AG08395 (cell line): ENCODE measurements at regions not wholly inside any gene's neighbourhood (a gene's known extent, or its start where the extent isn't known, plus 50 kb on each side); places are given as distances from the start of the nearest gene placed in this dataset.
"Not testable (repeated sequence)": the region's sequence is repeated elsewhere in the genome, so short reads cannot be mapped to it uniquely, and the experiment has no call there.

Experiments used
- DNase-seq: peaks from one replicate; pipeline ENCODE4 v3.0.0; 2012; ENCODE audit warnings: mixed read lengths, low spot score

- no peak for DNase-seq
These were observed 133.4 kb downstream of the SLC25A46 start for GRCh38 chr5:110872200-110872599.

DNA sequence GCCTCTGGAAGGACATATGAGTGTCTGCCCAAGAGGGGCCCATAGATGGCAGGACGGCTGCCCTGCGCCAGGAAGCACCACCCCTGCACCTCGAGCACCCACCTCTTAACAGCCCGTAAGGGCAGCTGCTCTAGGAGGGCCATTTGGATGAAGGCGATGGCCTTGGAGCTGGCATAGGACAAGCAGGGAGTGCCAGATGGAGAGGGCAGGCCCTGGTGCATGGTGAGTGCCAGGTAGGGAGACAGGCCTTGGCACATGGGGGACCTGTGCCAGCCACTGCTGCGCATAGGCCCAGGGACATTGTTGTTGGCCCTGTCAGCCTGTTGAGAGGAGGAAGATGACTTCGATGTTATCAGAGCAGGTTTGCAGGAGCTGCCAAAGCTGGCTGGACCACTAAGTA lies 134.2 kb downstream of the SLC25A46 start:
- DNase-seq: no peak

DNA sequence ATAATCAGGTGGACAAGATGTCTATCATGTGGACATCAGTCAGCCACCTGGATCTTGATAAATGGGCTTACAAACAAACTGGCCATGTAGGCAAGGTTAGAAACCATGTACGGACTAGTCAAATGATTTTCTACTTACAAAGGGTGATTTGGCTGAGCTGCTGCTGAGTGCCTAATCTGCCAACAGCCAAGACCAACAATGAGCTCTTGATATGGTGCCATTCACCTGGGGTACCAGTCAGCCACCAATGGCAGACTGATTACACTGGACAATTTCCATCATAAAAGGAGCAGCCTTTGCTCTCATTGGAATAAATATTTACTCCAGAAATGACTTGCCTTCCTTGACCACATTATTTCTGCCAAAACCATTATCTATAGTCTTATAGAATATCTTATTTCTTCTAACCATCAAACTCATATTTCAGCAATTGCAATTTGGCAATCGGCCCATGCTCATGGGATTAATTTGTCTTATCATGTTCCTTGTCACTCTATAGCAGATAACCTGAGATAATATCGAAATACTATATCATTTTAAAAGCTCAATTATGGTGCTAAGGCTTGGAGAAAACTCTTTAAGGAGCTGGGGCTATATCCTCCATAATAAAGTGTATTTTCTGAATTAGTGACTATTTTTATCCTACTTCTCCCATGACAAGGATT lies 135.1 kb downstream of the SLC25A46 start:
- no peak for DNase-seq

GRCh38 chr5:110875115-110875514 lies 136.3 kb downstream of the SLC25A46 start:
- DNase-seq: not testable (repeated sequence)

DNA sequence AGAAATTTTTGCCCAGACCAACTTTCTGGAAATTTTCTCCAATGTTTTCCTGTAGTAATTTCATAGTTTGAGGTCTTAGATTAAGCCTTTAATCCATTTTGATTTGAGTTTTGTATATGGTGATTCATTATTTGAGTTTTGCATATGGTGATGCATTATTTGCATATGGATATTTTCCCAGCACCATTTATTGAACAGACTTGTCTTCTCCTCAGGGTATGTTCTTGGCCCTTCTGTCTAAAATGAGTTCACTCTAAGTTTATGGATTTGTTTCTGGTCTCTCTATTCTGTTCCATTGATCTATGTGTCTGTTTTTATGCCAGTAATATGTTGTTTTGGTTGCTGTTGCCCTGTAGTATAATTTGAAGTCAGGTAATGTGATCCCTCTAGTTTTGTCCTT lies 139.3 kb downstream of the SLC25A46 start:
- DNase-seq: no peak

DNA sequence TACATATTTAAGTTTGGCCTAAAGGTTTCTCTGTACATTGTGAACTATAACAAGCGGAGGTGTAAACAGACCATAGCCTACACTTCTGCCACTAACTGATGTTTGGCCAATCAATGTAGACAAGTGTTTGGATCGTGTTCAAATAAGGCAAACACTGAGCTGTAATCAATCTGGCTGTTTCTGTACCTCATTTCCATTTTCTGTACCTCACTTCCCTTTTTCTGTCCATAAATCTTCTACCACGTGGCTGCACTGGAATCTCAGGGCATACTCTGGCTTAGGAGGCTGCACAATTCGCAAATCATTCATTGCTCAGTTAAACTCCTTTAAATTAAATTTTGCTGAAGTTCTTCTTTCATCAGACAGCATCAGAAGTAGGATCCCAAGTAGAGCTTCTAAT lies 140.9 kb downstream of the SLC25A46 start:
- DNase-seq: no peak

DNA sequence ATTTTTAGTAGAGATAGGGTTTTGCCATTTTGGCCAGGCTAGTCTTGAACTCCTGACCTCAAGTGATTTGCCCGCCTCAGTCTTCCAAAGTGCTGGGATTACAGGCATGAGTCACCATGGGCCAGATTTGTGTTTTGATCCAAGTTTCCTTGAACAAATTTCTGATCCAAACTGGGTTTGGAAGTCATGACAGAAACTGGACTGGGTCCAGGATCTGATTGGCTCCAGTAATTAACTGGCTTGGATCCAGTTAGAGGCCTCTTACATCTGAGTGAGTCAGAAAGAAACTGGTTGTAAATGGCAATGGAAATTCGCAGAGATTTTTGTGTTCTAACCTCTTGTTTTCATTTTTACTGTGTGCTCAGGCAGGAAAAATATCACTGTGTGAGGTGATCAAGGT lies 141.6 kb downstream of the SLC25A46 start:
- DNase-seq: peak; percentile 19

DNA sequence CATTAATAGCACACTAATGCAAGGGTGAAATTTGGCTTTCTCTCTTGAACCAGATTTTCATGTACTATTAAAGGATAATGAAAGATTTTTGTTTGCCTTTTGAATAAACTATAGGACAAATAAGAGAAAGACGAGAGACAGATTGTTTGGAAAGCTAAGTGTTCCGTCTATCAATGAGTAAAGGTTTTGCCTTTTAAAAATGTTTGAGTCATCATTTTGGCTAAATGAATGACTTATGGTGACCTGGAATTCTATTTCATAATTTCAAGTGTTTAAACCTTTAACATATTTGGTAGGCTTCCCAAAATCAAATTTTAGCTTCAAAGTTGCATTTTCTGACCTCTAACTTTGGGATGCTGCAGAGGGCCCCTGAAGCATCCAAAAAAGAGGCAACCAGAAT lies 145.2 kb downstream of the SLC25A46 start:
- DNase-seq: no peak

GRCh38 chr5:110887170-110887569 lies 148.4 kb downstream of the SLC25A46 start:
- DNase-seq: not testable (repeated sequence)

DNA sequence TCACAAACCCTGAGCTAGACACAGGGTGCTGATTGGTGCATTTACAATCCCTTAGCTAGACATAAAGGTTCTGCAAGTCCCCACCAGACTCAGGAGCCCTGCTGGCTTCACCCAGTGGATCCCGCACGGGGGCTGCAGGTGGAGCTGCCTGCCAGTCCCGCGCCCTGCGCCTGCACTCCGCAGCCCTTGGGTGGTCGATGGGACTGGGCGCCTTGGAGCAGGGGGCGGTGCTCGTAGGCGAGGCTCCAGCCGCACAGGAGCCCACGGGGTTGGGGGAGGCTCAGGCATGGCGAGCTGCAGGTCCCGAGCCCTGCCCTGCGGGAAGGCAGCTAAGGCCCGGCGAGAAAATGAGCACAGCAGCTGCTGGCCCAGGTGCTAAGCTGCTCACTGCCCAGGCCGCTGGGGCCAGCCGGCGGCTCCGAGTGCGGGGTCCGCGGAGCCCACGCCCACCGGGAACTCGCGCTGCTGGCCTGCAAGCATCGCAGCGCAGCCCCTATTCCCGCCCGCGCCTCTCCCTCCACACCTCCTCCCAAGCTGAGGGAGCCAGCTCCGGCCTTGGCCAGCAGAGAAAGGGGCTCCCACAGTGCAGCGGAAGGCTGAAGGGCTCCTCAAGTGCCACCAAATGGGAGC lies 155.2 kb downstream of the SLC25A46 start:
- not testable (repeated sequence) for DNase-seq

- no peak for DNase-seq
These were observed 156.0 kb downstream of the SLC25A46 start for GRCh38 chr5:110894805-110895204.

GRCh38 chr5:110896901-110897300 lies 158.1 kb downstream of the SLC25A46 start:
- DNase-seq: no peak

DNA sequence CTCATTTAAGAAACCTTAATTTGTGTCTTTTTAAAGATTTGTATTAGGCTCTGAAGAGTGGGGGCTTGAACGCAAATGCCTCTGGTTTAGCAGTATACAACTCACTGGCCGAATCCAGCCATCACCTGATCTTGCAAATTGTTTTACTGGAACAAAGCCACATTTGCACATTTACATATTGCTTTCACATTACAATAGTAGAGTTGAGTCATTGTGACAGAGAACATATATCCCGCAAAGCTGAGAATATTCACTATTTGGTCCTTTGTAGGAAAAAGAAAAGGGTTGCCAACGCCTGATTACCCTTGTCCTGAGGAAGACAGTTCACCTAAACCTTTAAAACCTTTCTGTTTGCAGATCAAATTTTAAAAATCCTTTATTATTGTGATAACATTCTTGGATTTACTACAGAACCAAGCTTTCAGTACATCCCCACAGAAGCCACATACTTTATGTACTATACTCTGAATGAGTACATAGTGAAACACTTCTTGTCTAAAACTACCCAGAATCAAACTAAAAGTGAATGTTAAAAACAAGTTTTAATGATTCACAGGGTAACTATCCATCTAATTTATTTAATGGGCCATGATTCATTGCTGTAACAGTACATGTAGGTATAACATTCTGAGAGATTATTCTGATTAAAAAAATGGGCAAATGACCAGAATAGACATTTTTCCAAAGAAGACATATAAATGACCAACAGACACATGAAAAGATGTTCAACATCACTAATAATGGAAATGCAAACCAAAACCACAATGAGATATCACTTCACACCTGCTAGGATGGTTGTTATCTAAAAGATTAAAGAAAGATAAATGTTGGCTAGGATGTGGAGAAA lies 161.0 kb downstream of the SLC25A46 start:
- DNase-seq: no peak

DNA sequence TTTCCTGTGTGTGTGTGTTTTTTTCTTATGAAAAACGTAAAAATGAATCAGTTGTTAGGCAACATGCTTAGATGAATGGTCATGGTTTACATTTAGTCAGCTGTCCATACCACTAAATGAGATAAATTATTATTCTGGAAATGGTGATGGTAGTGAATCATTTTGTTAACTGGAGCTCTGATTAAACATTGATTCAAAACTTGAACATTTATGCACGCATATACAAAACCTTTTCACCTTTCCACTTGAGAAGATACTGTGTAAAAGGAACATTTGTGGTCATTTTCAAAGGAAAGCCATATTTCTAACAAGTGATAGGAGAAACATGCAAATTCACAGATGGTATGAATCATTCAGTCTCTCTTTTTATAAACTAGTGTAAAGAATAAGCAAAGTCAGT lies 162.0 kb downstream of the SLC25A46 start:
- no peak for DNase-seq

- no peak for DNase-seq
These were observed 165.2 kb downstream of the SLC25A46 start for GRCh38 chr5:110903966-110904365.

- no peak for DNase-seq
These were observed 162.7 kb upstream of the TSLP start for GRCh38 chr5:110908848-110909247.

DNA sequence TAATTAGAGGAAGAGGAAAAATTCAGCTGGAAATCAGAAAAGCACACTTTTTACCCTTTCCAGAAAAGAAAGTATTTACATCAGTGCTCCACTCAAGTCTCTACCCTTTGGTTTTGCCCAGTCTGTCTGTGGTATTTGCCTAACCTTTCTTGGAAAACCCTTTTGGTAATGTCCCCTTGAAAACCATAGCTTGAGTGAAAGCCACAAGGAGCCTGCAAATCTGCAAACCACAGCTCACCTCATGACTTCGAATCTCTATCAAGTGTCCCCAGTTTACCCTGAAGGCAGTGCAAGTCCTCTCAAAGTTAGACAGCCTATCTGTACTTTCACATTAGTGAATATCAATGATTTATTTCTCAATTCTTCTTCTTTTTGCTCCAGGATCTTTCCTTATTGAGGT lies 162.1 kb upstream of the TSLP start:
- no peak for DNase-seq

GRCh38 chr5:110909950-110910349 lies 161.6 kb upstream of the TSLP start:
- peak; percentile 46 for DNase-seq

DNA sequence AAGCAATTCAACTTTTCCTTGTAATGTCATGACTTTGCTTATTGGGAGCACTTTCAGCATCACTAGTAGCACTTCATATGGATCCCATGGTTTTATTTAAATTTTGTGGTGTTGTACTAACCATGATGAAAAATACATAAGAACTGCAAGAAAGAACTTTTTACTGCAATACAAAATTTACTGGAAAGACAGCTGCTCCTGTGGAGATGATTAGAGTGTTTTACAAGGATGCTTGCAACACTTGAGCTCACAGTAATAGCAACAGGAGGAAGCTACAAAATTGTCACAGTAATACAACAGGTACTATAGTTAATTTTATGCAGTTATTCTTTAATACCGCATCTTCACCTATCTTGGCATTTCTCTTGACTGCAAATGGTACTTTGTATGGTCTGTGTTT lies 158.3 kb upstream of the TSLP start:
- DNase-seq: no peak

GRCh38 chr5:110916381-110917049 lies 155.0 kb upstream of the TSLP start:
- peak; percentile 81 for DNase-seq

- DNase-seq: no peak
These were observed 154.2 kb upstream of the TSLP start for GRCh38 chr5:110917161-110917875.

DNA sequence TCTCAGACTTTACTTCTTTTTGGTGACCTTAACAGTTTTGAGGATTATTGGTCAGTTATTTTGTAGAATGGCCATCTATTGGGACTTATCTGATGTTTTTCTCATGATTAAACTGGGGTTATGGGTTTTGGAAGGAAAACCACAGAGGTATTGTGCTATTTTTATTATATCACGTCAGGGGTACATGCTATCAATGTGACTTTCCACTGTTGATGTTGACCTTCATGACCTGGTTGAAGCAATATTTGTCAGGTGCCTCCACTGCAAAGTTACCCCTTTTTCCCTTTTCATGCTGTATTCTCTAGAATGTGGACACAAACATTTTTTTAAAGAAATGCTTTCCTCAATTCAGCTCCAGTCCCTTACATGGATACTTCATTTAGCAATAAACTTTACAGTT lies 152.8 kb upstream of the TSLP start:
- DNase-seq: no peak
